ENCODE measurements at regions not wholly inside any gene's neighbourhood (a gene's known extent, or its start where the extent isn't known, plus 50 kb on each side); places are given as distances from the start of the nearest gene placed in this dataset.
"Not testable (repeated sequence)": the region's sequence is repeated elsewhere in the genome, so short reads cannot be mapped to it uniquely, and the experiment has no call there.

DNA sequence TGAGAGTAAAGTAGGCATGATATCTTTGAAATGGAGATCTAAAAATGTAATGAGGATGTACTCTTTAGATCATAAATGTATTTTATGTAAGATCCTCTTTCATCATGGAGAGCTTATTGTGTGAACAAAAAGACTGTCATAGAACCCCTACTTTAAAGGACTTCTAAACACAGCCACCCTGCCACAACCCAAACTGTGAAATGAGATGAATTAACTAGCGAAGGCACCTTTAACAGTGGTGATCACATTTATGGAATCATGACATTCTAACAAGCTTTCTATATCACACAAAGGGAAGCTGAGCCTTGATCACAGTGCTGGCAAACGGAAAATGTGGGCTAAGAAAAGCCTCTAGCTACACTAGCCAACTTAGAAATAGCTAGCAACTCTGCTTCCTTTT, 1585.2 kb downstream of the EFNA5 start:
- no peak for DNase-seq (ENCODE audit: low read depth)
- TF ChIP-seq, protein P1, sequence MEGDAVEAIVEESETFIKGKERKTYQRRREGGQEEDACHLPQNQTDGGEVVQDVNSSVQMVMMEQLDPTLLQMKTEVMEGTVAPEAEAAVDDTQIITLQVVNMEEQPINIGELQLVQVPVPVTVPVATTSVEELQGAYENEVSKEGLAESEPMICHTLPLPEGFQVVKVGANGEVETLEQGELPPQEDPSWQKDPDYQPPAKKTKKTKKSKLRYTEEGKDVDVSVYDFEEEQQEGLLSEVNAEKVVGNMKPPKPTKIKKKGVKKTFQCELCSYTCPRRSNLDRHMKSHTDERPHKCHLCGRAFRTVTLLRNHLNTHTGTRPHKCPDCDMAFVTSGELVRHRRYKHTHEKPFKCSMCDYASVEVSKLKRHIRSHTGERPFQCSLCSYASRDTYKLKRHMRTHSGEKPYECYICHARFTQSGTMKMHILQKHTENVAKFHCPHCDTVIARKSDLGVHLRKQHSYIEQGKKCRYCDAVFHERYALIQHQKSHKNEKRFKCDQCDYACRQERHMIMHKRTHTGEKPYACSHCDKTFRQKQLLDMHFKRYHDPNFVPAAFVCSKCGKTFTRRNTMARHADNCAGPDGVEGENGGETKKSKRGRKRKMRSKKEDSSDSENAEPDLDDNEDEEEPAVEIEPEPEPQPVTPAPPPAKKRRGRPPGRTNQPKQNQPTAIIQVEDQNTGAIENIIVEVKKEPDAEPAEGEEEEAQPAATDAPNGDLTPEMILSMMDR (conservative IDR thresholded peaks at IDR 0.05; ENCODE audit: low read depth, low read length), result no peak

DNA sequence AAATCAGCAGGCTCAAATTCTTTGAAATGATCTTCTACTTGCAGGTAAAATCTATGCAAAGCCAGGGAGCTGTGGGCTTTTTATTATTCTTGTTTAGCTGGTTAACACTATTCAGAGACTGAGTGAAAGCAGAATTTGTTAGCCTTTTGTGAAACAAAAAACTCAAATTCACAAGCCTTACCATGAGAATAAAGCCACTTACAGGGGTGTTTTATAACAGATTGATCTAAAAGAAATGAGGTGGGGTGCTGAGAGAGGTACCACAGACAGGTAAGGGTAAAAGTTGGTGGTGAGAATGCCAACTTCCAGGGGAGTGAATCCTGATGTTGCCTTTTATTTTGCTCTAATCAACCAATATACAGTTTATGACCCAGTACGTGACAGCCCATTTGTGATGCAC, 1585.6 kb downstream of the EFNA5 start:
- no peak for DNase-seq (ENCODE audit: low read depth)
- no peak overlapping the region for H3K4me3 ChIP-seq (ENCODE audit: low read length)
- TF ChIP-seq, protein P1 (conservative IDR thresholded peaks at IDR 0.05; ENCODE audit: low read depth, low read length), result no peak

More for the DNA sequence above, 1585.2 kb downstream of the EFNA5 start:
- H3K4me3 ChIP-seq (ENCODE audit: low read length), result no peak overlapping the region

DNA sequence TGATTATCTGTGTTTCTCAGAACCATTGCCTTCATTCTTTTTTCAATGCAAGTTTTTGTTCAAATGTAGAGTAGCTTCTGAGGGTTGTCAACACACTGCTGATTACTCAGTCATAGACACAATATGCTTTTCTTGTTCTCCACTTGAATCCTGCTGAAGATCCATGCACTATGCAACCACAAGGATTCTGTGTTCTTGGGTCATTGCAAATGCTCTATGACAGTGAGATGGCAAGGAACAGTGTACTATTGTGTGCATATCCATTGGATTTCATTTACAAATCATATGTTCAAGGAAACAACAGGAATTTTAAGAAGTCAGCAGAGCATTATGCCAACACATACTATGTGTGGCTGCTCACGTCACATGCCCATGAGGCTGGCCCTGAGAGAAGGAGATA, 1590.2 kb downstream of the EFNA5 start:
- DNase-seq (ENCODE audit: low read depth), result no peak
- TF ChIP-seq, protein P1 (conservative IDR thresholded peaks at IDR 0.05; ENCODE audit: low read depth, low read length), result no peak
- no peak overlapping the region for H3K4me3 ChIP-seq (ENCODE audit: low read length)

DNA sequence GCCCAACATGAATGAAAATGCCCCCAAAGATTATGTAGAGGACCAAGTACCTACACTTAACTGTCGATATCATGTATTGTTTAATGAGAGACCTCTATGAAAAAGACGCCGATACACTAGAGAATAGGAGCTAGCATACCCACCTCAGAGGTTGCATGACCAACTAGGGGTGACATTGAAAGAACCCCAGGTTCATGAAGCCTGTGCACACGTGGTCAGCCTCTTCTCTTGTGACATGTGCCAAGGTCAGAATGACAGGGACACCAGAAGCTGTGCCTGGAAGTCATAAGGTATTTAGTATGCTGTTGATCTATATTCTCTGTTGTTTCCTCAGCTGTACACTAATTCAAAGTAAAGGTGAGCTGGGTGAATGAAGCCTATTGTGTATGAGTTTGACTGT, 1594.1 kb downstream of the EFNA5 start:
- no peak for DNase-seq (ENCODE audit: low read depth)
- H3K4me3 ChIP-seq (ENCODE audit: low read length), result no peak overlapping the region
- TF ChIP-seq, protein P1 (conservative IDR thresholded peaks at IDR 0.05; ENCODE audit: low read depth, low read length), result no peak

DNA sequence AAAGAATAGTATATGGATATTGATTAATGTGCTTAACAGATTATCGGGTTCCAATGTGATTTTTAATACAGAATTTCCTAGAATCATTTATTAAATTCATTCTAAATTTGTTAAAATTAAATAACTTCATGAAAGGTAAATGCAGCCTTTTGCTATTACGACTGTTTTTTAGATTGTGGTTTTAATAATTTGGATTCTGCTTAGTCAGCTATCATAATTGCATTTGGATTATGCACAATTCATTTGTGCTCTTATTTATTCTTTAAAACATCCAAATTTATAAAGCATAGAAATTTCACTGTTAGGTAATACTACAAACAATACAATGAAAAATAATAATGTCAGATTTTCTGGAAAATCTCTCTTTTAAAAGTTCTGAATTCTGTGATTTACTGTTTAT, 1598.5 kb downstream of the EFNA5 start:
- H3K4me3 ChIP-seq (ENCODE audit: low read length), result no peak overlapping the region
- DNase-seq (ENCODE audit: low read depth), result no peak
- TF ChIP-seq, protein P1 (conservative IDR thresholded peaks at IDR 0.05; ENCODE audit: low read depth, low read length), result no peak

DNA sequence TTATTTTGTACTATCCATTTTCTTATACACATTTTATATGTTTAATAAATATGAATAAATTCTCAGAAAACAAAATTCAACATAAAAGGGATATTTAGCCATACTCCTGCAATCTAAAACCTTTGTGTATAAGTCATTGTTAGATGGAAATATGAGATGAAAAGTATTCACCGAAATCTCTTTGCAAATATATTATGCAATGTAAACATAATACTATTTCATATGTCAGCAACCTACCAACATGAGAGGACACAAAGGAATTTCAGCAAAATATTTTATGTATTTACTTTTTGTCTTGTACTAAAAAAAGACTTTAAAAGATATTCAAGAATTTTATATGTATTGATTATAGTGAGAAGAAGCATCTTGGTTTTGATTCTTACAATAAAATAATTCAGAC, 1623.4 kb downstream of the EFNA5 start:
- TF ChIP-seq, protein P1 (conservative IDR thresholded peaks at IDR 0.05; ENCODE audit: low read depth, low read length), result no peak
- no peak for DNase-seq (ENCODE audit: low read depth)
- no peak overlapping the region for H3K4me3 ChIP-seq (ENCODE audit: low read length)

DNA sequence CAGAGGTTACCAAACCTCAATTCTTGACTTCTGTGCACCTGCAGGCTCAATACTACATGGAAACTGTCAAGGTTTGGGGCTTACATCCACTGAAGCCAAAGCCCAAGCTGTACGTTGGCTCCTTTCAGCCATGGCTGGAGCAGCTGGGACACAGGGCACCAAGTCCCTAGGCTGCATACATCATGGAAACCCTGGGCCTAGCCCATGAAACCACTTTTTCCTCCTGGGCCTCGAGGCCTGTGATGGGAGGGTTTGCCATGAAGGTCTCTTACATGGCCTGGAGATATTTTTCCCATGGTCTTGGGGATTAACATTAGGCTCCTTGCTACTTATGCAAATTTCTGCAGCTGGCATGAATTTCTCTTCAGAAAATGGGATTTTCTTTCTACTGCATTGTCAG, 1638.7 kb downstream of the EFNA5 start:
- not testable (repeated sequence) for H3K4me3 ChIP-seq (ENCODE audit: low read length); DNase-seq (ENCODE audit: low read depth)

DNA sequence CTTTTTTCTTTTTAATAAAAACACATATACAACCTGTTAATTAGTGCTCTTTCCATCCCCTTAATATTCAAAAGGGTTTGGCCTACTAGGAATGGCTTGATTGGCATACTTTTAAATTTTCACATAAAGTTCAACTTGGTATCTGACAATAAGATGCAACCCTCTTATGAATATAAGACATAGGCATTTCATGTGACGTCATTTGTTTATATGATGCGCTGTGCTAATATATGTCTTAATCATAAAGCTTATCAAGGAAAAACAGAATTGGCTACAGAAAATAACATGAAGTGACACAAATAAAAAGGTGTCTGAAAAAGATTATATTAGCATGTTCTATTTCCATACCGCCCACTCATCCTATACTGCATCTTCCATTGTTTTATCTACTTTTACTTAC, 1642.4 kb downstream of the EFNA5 start:
- TF ChIP-seq, protein P1 (conservative IDR thresholded peaks at IDR 0.05; ENCODE audit: low read depth, low read length), result no peak
- DNase-seq (ENCODE audit: low read depth), result no peak
- no peak overlapping the region for H3K4me3 ChIP-seq (ENCODE audit: low read length)
